WTC11 (cell line): ENCODE measurements at regions not wholly inside any gene's neighbourhood (a gene's known extent, or its start where the extent isn't known, plus 50 kb on each side); places are given as distances from the start of the nearest gene placed in this dataset.

ENCODE experiments used
- ATF3 ChIP-seq: sonication (generic); formaldehyde crosslinking; conservative IDR thresholded peaks from 2 replicates; pipeline ENCODE4 v1.8.1; 2022; ENCODE audit warnings: mild to moderate bottlenecking, missing genetic modification reagents
- CTCF ChIP-seq: fragments of 200-600 bp; IDR thresholded peaks from 2 replicates; pipeline ENCODE4 v1.8.0; 2022; ENCODE audit warnings: antibody characterized with exemption
- E2F4 ChIP-seq: sonication (generic); formaldehyde crosslinking; IDR thresholded peaks from 2 replicates; pipeline ENCODE4 v1.8.1; 2022; ENCODE audit warnings: low read depth, mild to moderate bottlenecking, moderate library complexity, missing genetic modification reagents, borderline replicate concordance
- E2F5 ChIP-seq: sonication (generic); formaldehyde crosslinking; IDR thresholded peaks from 2 replicates; pipeline ENCODE4 v1.8.1; 2022; ENCODE audit warnings: mild to moderate bottlenecking, moderate library complexity, missing genetic modification reagents
- FOXP1 ChIP-seq: sonication (generic); formaldehyde crosslinking; IDR thresholded peaks from 2 replicates; pipeline ENCODE4 v1.8.0; 2022; ENCODE audit warnings: missing genetic modification reagents, mild to moderate bottlenecking, moderate library complexity, borderline replicate concordance
- NR3C1 ChIP-seq: sonication (generic); formaldehyde crosslinking; conservative IDR thresholded peaks from 2 replicates; pipeline ENCODE4 v1.8.1; 2023; ENCODE audit warnings: low read depth, mild to moderate bottlenecking, missing genetic modification reagents
- TP53 ChIP-seq: sonication (generic); formaldehyde crosslinking; IDR thresholded peaks from 2 replicates; pipeline ENCODE4 v1.8.1; 2023; ENCODE audit warnings: mild to moderate bottlenecking, missing genetic modification reagents
- ZBTB21 ChIP-seq: sonication (generic); formaldehyde crosslinking; IDR thresholded peaks from 2 replicates; pipeline ENCODE4 v1.8.1; 2023; ENCODE audit warnings: mild to moderate bottlenecking, missing genetic modification reagents, borderline replicate concordance
- ZNF423 ChIP-seq: fragments of 250-450 bp; sonication (Bioruptor Pico); IDR thresholded peaks from 2 replicates; pipeline ENCODE4 v2.1.2; 2022; ENCODE audit warnings: mild to moderate bottlenecking, moderate library complexity

- no peak for TF ChIP-seq CTCF
- TF ChIP-seq ZNF423 (CRISPR knock-in tag), result no peak
- no peak for TF ChIP-seq ZBTB21 (CRISPR knock-in tag)
- TF ChIP-seq TP53 (CRISPR knock-in tag), result no peak
- TF ChIP-seq E2F4, result no peak
- no peak for TF ChIP-seq NR3C1 (CRISPR knock-in tag)
- TF ChIP-seq ATF3, result no peak
- no peak for TF ChIP-seq E2F5 (CRISPR knock-in tag)
- no peak for TF ChIP-seq FOXP1
Measured at GRCh38 chr1:182211386-182211785, 149.9 kb upstream of the ZNF648 start.
